Cerebellar cortex (tissue), 1 donor: ENCODE measurements at regions not wholly inside any gene's neighbourhood (a gene's known extent, or its start where the extent isn't known, plus 50 kb on each side); places are given as distances from the start of the nearest gene placed in this dataset.
A peak's percentile ranks its signal among the peaks of the same experiment; 100 is the strongest.
"Not testable (repeated sequence)": the region's sequence is repeated elsewhere in the genome, so short reads cannot be mapped to it uniquely, and the experiment has no call there.

Experiments
- DNase-seq: peaks from one replicate; pipeline ENCODE4 v3.0.0-alpha.2; 2015; ENCODE audit warnings: low spot score

GRCh38 chr4:148651991-148652390 is 209.8 kb upstream of the NR3C2 start:
- DNase-seq, result no peak

- DNase-seq, result no peak
These were observed 207.6 kb upstream of the NR3C2 start for GRCh38 chr4:148649652-148650331.

- no peak for DNase-seq
These were observed 201.6 kb upstream of the NR3C2 start for GRCh38 chr4:148643851-148644250.

- no peak for DNase-seq
These were observed 200.7 kb upstream of the NR3C2 start for GRCh38 chr4:148642907-148643306.

GRCh38 chr4:148638079-148638478 is 195.9 kb upstream of the NR3C2 start:
- not testable (repeated sequence) for DNase-seq

GRCh38 chr4:148637453-148637852 is 195.2 kb upstream of the NR3C2 start:
- not testable (repeated sequence) for DNase-seq

GRCh38 chr4:148634476-148634875 is 192.3 kb upstream of the NR3C2 start:
- no peak for DNase-seq

GRCh38 chr4:148633720-148634119 is 191.5 kb upstream of the NR3C2 start:
- no peak for DNase-seq

GRCh38 chr4:148632476-148632875 is 190.3 kb upstream of the NR3C2 start:
- no peak for DNase-seq

GRCh38 chr4:148630051-148630450 is 187.8 kb upstream of the NR3C2 start:
- DNase-seq, result no peak

GRCh38 chr4:148618856-148619255 is 176.6 kb upstream of the NR3C2 start:
- DNase-seq, result no peak

GRCh38 chr4:148608968-148609367 is 166.8 kb upstream of the NR3C2 start:
- DNase-seq, result no peak

GRCh38 chr4:148598418-148599207 is 156.4 kb upstream of the NR3C2 start:
- not testable (repeated sequence) for DNase-seq

- no peak for DNase-seq
These were observed 147.0 kb upstream of the NR3C2 start for GRCh38 chr4:148589182-148589581.

GRCh38 chr4:148575577-148575976 is 133.4 kb upstream of the NR3C2 start:
- no peak for DNase-seq

GRCh38 chr4:148574911-148575310 is 132.7 kb upstream of the NR3C2 start:
- DNase-seq, result no peak

GRCh38 chr4:148574502-148574901 is 132.3 kb upstream of the NR3C2 start:
- no peak for DNase-seq

GRCh38 chr4:148574066-148574465 is 131.9 kb upstream of the NR3C2 start:
- DNase-seq, result no peak

GRCh38 chr4:148573296-148573695 is 131.1 kb upstream of the NR3C2 start:
- DNase-seq, result peak; percentile 13

GRCh38 chr4:148565801-148566200 is 123.6 kb upstream of the NR3C2 start:
- peak; percentile 40 for DNase-seq

GRCh38 chr4:148563684-148564083 is 121.5 kb upstream of the NR3C2 start:
- no peak for DNase-seq

- no peak for DNase-seq
These were observed 119.3 kb upstream of the NR3C2 start for GRCh38 chr4:148561467-148561866.

GRCh38 chr4:148557793-148558192 is 115.6 kb upstream of the NR3C2 start:
- no peak for DNase-seq

GRCh38 chr4:148550788-148551187 is 108.6 kb upstream of the NR3C2 start:
- no peak for DNase-seq
